ENCODE measurements at regions not wholly inside any gene's neighbourhood (a gene's known extent, or its start where the extent isn't known, plus 50 kb on each side); places are given as distances from the start of the nearest gene placed in this dataset.

DNA sequence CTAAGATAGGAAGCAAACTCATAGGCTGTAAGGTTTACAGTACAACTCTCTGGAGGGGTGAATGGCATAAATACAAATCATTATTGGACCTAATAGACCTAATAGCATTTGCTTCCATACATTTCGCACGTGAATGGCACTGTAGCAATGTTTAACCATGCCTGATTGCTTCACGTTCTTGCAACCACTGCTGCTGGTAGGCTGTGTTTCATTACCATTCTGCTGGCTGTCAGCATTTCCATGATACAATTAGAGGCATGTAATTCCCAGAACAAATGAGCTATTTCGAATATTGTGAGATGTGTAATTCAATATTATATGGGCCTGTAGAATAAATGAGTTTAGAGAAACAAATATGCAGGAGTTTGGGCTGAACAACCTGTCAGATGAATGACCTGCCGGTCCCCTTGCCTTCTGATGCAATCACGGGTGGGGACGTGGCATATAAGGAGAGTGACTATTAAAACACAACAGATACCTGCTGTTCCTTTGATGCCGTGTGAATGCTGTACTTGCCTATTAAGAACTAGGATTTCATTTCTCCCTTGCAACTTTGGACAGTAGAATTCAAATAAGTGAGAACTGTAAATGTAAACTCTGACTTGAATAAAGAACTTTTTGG is 393.4 kb downstream of the ACTR3B start:
- TF ChIP-seq, protein P1, sequence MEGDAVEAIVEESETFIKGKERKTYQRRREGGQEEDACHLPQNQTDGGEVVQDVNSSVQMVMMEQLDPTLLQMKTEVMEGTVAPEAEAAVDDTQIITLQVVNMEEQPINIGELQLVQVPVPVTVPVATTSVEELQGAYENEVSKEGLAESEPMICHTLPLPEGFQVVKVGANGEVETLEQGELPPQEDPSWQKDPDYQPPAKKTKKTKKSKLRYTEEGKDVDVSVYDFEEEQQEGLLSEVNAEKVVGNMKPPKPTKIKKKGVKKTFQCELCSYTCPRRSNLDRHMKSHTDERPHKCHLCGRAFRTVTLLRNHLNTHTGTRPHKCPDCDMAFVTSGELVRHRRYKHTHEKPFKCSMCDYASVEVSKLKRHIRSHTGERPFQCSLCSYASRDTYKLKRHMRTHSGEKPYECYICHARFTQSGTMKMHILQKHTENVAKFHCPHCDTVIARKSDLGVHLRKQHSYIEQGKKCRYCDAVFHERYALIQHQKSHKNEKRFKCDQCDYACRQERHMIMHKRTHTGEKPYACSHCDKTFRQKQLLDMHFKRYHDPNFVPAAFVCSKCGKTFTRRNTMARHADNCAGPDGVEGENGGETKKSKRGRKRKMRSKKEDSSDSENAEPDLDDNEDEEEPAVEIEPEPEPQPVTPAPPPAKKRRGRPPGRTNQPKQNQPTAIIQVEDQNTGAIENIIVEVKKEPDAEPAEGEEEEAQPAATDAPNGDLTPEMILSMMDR (conservative IDR thresholded peaks at IDR 0.05; ENCODE audit: low read depth, low read length) = no peak
- no peak for DNase-seq (ENCODE audit: low read depth)
- no peak overlapping the region for H3K4me3 ChIP-seq (ENCODE audit: low read depth, low read length)

DNA sequence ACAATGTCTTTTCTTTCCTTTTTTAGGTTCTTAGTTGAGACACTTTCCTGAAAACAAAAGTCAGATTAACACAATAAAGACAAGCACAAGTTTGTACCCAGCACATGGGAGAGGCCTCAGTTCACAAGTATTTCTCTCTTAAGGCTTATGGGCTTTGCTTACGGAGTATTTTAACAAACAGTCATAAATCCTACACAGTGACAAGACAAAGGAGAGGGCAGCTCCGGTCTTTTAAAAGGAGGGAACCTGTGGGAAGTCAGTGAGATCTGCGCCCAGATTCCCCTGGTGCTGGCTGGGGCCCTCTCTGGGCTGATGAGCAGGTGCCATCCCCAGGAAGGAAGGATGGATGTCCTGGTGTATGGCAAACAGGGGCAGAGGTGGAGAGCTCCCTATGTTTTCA is 398.6 kb downstream of the ACTR3B start:
- H3K4me3 ChIP-seq (ENCODE audit: low read depth, low read length) = no peak overlapping the region
- TF ChIP-seq, protein P1 (conservative IDR thresholded peaks at IDR 0.05; ENCODE audit: low read depth, low read length) = no peak
- DNase-seq (ENCODE audit: low read depth) = no peak

DNA sequence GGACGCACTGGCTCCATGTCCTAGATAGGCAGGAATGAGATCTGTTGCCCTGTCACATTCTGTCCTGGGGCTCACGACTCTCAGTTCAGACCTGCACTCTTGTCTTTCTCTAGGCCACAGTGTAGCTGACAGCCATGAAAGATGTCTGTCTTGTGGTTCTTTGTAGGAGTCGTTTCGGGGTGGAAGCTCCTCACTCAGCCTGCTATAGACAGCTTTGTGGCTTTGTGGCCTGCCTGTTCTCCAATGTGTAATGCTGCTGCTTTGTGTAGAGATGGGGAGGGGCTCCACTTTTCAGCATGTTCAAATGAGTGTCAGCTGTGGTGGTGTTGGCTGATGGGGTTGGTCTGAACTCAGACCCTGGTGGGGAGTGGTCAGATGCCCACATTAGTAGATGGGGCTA is 410.7 kb downstream of the ACTR3B start:
- H3K4me3 ChIP-seq (ENCODE audit: low read depth, low read length) = no peak overlapping the region
- DNase-seq (ENCODE audit: low read depth) = no peak
- TF ChIP-seq, protein P1 (conservative IDR thresholded peaks at IDR 0.05; ENCODE audit: low read depth, low read length) = no peak

DNA sequence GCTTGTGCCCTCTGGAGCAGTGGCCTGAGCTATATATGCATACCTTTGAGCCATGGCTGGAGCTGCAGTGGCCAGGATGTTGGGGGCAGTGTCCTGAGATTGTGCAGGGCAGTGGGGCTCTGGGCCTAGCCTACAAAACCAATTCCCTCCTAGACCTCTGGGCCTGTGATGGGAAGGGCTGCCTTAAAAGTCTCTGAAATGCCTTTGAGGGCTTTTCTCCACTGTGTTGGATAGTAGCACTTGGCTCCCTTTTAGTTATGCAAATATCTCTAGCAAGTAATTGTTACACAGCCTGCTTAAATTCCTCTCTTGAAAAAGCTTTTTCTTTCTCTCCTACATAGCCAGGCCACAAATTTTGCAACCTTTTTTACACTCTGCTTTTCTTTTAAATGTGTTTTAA is 426.4 kb downstream of the ACTR3B start:
- no peak for DNase-seq (ENCODE audit: low read depth)
- TF ChIP-seq, protein P1 (conservative IDR thresholded peaks at IDR 0.05; ENCODE audit: low read depth, low read length) = no peak
- H3K4me3 ChIP-seq (ENCODE audit: low read depth, low read length) = no peak overlapping the region

DNA sequence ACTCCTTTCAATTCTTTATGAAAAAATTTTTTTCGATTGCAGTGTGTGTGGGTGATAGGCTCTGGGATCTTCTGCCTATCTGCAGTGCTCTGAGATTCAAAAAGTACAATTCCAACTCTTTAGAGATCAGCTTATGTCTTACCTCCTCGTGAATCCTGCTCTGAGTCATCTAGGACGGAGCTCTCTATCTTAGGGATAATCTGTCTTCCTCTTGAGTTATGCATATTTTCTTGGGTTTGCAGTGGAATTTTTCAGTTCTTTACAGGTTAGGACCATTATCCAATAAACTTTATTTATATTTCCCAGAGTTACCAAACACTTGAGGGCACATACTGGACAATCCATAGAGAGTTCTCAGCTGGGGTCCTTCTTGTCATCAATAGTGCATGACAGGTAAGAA is 428.6 kb downstream of the ACTR3B start:
- no peak overlapping the region for H3K4me3 ChIP-seq (ENCODE audit: low read depth, low read length)

DNA sequence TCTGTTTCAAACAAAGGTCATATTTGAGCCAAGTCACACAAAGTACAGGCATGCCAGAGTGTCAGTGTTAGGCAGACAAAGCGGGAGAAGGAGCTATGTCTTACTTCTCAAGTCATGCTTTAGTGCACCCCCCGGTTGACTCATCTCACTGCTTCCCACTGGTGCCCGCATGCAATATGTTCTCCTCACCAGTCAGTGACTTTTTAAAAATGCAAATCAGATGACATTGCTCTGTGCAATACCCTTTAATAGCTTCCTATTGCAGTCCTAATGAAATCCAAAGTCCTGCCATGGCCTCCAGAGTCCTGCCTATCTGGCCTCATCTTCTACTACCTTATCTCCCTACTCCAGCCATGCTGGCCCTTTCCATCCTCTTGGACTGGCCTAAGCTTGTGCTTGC is 429.1 kb downstream of the ACTR3B start:
- no peak overlapping the region for H3K4me3 ChIP-seq (ENCODE audit: low read depth, low read length)
- TF ChIP-seq, protein P1 (conservative IDR thresholded peaks at IDR 0.05; ENCODE audit: low read depth, low read length) = no peak
- peak; percentile 16 for DNase-seq (ENCODE audit: low read depth)

More for the DNA sequence above, 428.6 kb downstream of the ACTR3B start:
- TF ChIP-seq, protein P1 (conservative IDR thresholded peaks at IDR 0.05; ENCODE audit: low read depth, low read length) = no peak
- no peak for DNase-seq (ENCODE audit: low read depth)

DNA sequence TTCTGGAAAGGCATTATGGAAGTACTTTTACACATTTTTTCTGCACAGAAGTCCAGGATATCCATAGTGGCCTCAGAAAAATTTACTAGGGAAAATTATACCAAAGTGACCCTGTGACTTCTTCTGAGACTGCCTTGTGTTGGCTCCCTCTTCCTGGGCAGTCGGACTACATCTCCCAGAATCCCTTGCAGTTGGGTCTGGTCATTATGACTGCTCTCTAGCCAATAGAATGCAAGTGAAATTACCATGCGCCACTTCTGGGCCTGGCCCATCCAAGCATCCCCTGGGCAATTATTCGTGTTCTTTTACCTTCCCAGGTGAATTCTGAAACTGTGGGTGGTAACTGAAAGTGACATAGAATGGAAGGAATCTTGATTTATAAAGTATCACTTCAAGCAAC is 430.9 kb downstream of the ACTR3B start:
- H3K4me3 ChIP-seq (ENCODE audit: low read depth, low read length) = no peak overlapping the region
- TF ChIP-seq, protein P1 (conservative IDR thresholded peaks at IDR 0.05; ENCODE audit: low read depth, low read length) = no peak

More for the DNA sequence above, 430.9 kb downstream of the ACTR3B start:
- DNase-seq (ENCODE audit: low read depth) = no peak
